IPS DF 6.9 (cell line): ENCODE measurements at regions not wholly inside any gene's neighbourhood (a gene's known extent, or its start where the extent isn't known, plus 50 kb on each side); places are given as distances from the start of the nearest gene placed in this dataset.
A peak's percentile ranks its signal among the peaks of the same experiment; 100 is the strongest.

Experiments used
- DNase-seq: peaks from one replicate; pipeline ENCODE4 v3.0.0-alpha.2; 2013; ENCODE audit warnings: low read depth, low spot score
- H3K27ac ChIP-seq: one replicate; pipeline ENCODE4 v1.5.1; 2013; ENCODE audit warnings: low read length, control low read depth
- H3K27me3 ChIP-seq: 2 replicates; pipeline ENCODE4 v1.6.1; 2013; ENCODE audit warnings: mild to moderate bottlenecking, low read length; ENCODE audit not compliant: control insufficient read depth, insufficient read depth
- H3K36me3 ChIP-seq: 2 replicates; pipeline ENCODE4 v1.6.1; 2013; ENCODE audit warnings: low read length; ENCODE audit not compliant: control insufficient read depth, insufficient read depth
- H3K4me1 ChIP-seq: 2 replicates; pipeline ENCODE4 v1.6.1; 2013; ENCODE audit warnings: low read length; ENCODE audit not compliant: control insufficient read depth, insufficient read depth
- H3K4me3 ChIP-seq: 2 replicates; pipeline ENCODE4 v1.5.1; 2013; ENCODE audit warnings: mild to moderate bottlenecking, low read length
- H3K9me3 ChIP-seq: 2 replicates; pipeline ENCODE4 v1.6.1; 2013; ENCODE audit warnings: low read length, inconsistent platforms; ENCODE audit not compliant: control insufficient read depth, insufficient read depth
- WGBS: extraction: QIAGEN DNeasy Blood & Tissue Kit; methylation state at CpG from one replicate; pipeline ENCODE4 v1.1.7; 2013; ENCODE audit warnings: mixed read lengths, missing lambda C conversion rate; ENCODE audit not compliant: insufficient read length, insufficient coverage; 5-methylcytosine and 5-hydroxymethylcytosine counted together

DNA sequence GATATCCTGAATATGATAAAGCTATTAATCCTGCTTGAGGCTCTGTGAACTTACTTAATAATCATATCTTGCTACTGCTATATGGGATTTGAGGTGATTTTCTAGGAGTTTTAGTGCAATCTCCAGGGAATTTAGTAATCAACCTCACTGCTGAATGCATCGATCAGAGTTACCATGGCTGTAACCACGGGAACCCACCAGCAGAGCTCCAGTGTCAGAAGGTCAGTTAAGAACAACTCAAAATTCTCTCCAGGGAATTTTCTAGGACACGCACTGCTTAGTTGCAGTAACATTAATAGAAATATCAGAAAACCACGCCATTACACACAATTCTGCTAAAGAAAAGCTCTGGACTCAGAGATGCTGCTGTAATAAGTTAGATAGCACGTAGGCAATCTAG, 1477.2 kb upstream of the TENM3 start:
- H3K27me3 ChIP-seq: no peaks in the 10 kb centered on the region
- no peak overlapping the region for H3K27ac ChIP-seq
- no CpG with 5 or more reads among the region's 5 CpGs for WGBS
- no peaks in the 10 kb centered on the region for H3K9me3 ChIP-seq
- H3K4me3 ChIP-seq: no peak overlapping the region
- DNase-seq: no peak
- no peaks in the 10 kb centered on the region for H3K36me3 ChIP-seq
- H3K4me1 ChIP-seq: peaks cover 2% of the 10 kb centered on the region; the same call in 1 of the 2 replicates

DNA sequence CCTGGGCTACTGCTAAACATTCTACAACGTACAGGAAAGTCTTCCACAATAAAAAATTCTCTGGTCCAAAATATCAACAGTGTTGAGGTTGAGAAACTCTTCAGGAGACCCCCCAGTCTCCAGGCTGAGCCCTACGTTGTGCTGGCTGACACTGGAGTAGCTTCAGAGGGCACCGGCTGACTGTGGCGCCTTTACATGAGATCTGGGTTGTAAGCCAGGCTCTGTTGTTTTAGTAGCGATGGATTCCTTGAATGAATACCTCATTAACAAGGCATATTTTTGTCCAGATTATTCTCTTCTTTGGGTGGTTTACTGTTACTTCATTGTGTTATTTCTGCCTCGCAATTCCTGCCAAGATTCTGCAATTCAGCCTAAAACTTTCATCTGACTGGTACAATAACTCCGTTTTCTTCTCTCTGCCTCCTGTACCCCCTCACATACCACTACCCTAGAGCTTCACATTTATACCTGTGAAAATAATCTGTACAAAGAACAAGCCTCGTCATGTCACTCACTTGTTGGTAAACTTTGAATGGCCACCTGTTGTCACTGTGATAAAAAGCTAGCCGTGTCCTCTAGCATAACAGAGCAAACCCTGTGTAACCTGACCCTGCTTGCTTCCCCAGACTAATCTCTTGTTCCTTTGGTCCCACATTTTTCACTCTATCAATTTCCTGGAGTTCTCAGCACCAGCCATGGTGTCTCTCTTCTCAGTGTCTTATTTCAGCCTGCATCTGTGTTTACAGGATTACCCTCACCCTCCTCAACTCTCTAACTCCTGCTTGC, 1476.1 kb upstream of the TENM3 start:
- Histone ChIP-seq H3K36me3 (no peaks in the 10 kb centered on the region), H3K27me3 (no peaks in the 10 kb centered on the region)
- peak; percentile 25 for DNase-seq

DNA sequence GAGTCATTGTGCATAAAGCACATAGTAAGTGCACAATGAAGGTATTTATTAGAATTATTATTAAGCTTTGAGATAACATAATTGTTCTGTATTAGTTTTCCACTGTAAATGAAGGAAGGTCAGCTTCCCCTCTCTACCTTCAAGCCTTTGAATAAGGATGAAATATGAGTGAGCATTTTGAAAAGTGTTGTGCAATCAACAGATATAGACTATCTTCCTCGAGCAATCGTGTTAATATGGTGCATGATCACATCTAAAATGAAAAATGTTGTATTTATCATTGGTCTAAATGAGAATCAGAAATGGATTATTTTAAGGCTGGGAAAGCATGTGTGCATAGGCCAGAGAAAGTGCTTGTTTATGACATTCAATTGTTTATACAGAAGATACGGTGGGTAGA, 1474.6 kb upstream of the TENM3 start:
- no peaks in the 10 kb centered on the region for H3K27me3 ChIP-seq
- DNase-seq: no peak
- H3K4me3 ChIP-seq: no peak overlapping the region
- no peaks in the 10 kb centered on the region for H3K9me3 ChIP-seq
- WGBS: no CpG with 5 or more reads among the region's 3 CpGs
- peaks cover 2% of the 10 kb centered on the region; the same call in 1 of the 2 replicates for H3K4me1 ChIP-seq
- H3K27ac ChIP-seq: no peak overlapping the region
- H3K36me3 ChIP-seq: no peaks in the 10 kb centered on the region

More for the DNA sequence above, 1476.1 kb upstream of the TENM3 start:
- H3K4me1 ChIP-seq: peaks cover 2% of the 10 kb centered on the region; the same call in 1 of the 2 replicates
- H3K4me3 ChIP-seq: no peak overlapping the region
- H3K9me3 ChIP-seq: no peaks in the 10 kb centered on the region
- WGBS: no CpG with 5 or more reads among the region's 9 CpGs
- H3K27ac ChIP-seq: no peak overlapping the region

DNA sequence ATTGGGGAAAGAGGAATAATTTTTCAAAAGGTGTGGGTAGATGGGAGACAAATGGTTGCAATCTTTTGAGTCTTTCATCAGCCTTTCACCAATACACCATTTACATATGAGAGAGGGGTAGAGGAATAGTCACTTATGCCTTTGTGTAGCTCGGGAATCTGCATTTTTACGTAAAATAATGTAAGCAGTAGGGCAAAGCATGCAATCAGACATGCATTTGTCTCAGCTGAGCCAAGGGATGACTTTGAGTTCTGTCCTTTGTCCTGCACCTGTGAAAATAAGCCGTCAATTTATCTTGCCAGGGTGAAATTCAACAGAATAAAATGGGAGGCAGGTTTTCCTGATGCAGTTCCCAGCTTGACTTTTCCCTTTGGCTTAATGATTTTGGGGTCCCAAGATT, 1473.4 kb upstream of the TENM3 start:
- Histone ChIP-seq H3K4me1 (peaks cover 2% of the 10 kb centered on the region; the same call in 1 of the 2 replicates), H3K9me3 (no peaks in the 10 kb centered on the region), H3K36me3 (no peaks in the 10 kb centered on the region), H3K27me3 (no peaks in the 10 kb centered on the region), H3K4me3 (no peak overlapping the region), H3K27ac (no peak overlapping the region)
- DNase-seq: no peak
- WGBS: no CpG with 5 or more reads among the region's 3 CpGs

DNA sequence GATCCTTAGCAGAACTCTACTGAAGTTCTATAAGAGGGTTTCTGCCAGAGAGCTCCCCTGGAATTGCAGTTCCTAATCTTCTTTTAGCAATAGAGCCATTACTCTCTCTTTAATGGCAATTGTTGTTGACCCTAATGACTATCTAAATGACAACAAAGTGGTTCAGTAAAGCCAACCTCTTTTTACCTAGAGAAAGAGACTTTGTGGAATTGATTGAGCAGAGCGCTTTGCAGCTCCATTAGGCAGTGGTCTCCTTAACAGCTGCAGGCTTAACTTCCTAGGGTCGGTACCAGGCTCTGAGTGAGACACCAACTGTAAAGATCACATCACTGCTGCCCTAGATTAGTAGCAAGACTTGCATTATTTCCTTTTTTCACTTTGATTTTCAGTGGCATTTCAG, 1472.9 kb upstream of the TENM3 start:
- peaks cover 2% of the 10 kb centered on the region; the same call in 1 of the 2 replicates for H3K4me1 ChIP-seq

DNA sequence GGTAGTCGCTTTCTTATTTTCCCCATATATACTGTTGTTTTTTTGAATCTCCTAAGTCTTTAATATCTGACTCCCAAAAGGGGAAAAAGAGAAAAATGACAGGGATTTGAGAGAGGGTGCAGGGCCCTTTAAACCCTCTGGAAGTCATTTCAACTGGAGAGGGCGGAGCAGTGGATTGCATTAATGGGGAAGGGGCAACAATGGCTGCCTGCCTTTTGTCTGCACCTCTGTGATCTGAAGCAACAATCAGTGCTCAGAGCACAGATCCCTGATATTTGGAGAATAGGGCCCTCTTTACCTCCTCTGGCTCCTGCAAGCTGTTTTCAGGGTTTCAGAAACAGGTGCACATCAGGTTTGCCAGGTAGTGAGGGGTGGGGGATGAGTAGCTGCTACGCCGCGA, 1458.3 kb upstream of the TENM3 start:
- WGBS: no CpG with 5 or more reads among the region's 5 CpGs
- Histone ChIP-seq H3K4me1 (peaks cover 2% of the 10 kb centered on the region), H3K27ac (no peak overlapping the region), H3K9me3 (no peaks in the 10 kb centered on the region), H3K27me3 (no peaks in the 10 kb centered on the region), H3K36me3 (no peaks in the 10 kb centered on the region), H3K4me3 (no peak overlapping the region)
- no peak for DNase-seq

More for the DNA sequence above, 1472.9 kb upstream of the TENM3 start:
- WGBS: no CpG with 5 or more reads among the region's 2 CpGs
- Histone ChIP-seq H3K27me3 (no peaks in the 10 kb centered on the region), H3K27ac (no peak overlapping the region), H3K4me3 (no peak overlapping the region), H3K9me3 (no peaks in the 10 kb centered on the region), H3K36me3 (no peaks in the 10 kb centered on the region)
- no peak for DNase-seq

DNA sequence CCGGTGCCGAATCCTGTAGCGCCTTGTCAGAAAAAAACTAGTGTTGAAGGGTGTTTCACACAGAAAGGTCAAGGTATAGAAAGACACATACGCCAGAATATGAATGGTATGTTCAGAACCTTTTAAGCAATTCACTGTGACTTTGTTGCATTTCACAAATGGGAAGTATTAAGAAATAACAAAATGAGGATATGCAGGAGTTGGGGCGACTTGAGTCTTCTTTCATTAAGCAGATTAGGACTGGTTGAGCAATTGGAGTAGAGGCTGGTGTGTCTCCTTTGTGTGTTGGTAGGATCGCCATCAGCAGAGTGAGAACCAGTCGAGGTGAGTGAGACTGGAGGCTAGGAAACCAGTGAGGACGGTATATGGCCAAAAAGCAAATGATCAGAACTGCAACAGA, 1454.5 kb upstream of the TENM3 start:
- Histone ChIP-seq H3K27ac (no peak overlapping the region), H3K36me3 (no peaks in the 10 kb centered on the region), H3K9me3 (no peaks in the 10 kb centered on the region), H3K4me3 (no peak overlapping the region), H3K4me1 (peaks cover 4% of the 10 kb centered on the region), H3K27me3 (no peaks in the 10 kb centered on the region)
- WGBS: no CpG with 5 or more reads among the region's 8 CpGs
- DNase-seq: no peak

DNA sequence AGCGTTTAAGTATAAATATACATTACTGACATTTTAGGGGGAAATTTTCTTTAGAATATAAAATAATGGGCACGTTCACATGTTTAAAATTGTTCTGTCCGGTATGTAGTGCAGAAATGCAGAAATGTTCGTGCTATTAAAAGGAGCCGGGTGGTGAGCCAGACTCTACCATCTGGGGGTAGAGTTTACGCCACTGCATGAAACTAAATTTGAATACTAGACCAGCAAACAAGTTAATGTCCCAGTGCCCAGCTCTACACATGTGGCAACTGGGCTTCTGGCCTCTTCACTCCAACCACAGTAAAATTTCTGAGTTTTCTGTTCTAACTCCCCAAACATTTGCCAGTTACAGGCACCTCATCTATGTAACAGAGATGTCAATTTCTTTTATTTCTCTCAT, 1453.3 kb upstream of the TENM3 start:
- H3K36me3 ChIP-seq: no peaks in the 10 kb centered on the region
- no peaks in the 10 kb centered on the region for H3K27me3 ChIP-seq
- no peaks in the 10 kb centered on the region for H3K9me3 ChIP-seq
- no peak overlapping the region for H3K27ac ChIP-seq
- peaks cover 2% of the 10 kb centered on the region for H3K4me1 ChIP-seq
- no peak overlapping the region for H3K4me3 ChIP-seq
- WGBS: no CpG with 5 or more reads among the region's 6 CpGs
- no peak for DNase-seq

DNA sequence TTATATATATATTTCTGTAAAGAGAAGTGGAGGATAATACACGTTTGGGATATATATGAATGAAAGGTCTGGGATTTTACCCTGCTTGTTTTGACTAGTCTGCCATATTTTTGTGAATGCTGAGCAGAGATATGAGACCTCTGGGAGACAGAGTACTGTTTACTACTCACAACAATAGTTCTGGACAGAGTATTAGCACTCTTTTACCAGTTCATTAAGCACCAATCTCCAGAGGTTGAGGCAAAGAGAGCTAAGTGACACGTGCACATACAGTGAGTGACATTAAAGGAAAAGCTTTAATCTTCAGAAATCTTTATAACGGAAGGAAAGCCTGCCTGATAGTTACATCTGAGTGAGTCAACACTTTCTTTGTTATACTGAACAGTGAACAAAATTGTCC, 1452.7 kb upstream of the TENM3 start:
- WGBS: no CpG with 5 or more reads among the region's 3 CpGs
- DNase-seq: no peak

DNA sequence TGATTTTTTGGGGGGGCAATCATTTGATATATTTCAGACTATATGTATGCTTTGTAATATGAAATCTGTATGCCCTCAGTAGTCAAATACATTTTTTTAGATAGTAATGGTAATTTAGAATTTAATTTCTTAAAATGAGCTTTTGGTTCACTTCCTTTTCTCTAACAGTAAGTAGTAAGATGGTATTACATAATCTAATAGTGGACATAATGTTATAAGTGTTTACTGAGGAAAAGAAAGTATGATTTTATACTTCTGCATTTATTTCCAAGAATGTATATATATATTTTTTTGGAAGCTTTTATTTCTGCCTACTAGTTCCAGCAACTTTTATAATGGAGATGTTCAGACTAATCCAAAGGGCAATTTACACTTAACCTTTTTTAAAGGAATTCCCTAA, 1450.7 kb upstream of the TENM3 start:
- Histone ChIP-seq H3K27ac (no peak overlapping the region), H3K36me3 (no peaks in the 10 kb centered on the region), H3K4me3 (no peak overlapping the region), H3K4me1 (peaks cover 2% of the 10 kb centered on the region), H3K27me3 (no peaks in the 10 kb centered on the region), H3K9me3 (no peaks in the 10 kb centered on the region)
- DNase-seq: no peak

More for the DNA sequence above, 1452.7 kb upstream of the TENM3 start:
- Histone ChIP-seq H3K27me3 (no peaks in the 10 kb centered on the region), H3K4me1 (peaks cover 2% of the 10 kb centered on the region), H3K9me3 (no peaks in the 10 kb centered on the region), H3K4me3 (no peak overlapping the region), H3K36me3 (no peaks in the 10 kb centered on the region), H3K27ac (no peak overlapping the region)

DNA sequence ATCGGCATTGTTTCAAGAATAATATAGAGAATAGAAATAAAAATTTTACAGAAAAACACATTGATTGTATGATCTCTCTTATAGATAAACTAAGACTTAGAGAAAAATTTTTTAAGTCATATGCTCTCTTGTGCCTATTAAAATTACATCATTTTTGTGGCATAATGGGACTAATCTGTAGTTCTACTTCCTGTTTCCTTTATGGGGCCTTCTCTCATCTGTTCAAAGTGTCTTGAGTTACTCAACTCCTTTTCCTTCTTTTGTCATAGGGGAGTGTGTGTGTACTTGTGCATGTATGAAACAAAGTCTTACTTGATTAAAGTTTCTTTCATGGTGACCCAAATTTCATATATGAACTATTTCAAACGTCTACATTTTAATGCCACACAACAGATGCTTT, 1448.9 kb upstream of the TENM3 start:
- H3K27me3 ChIP-seq: no peaks in the 10 kb centered on the region
- H3K36me3 ChIP-seq: no peaks in the 10 kb centered on the region
- no CpG with 5 or more reads among the region's 2 CpGs for WGBS
- H3K27ac ChIP-seq: no peak overlapping the region
- H3K9me3 ChIP-seq: no peaks in the 10 kb centered on the region
- no peak for DNase-seq
- H3K4me3 ChIP-seq: no peak overlapping the region
- peaks cover 2% of the 10 kb centered on the region for H3K4me1 ChIP-seq
